Neuronal stem cell (in vitro differentiated cells): ENCODE measurements at regions not wholly inside any gene's neighbourhood (a gene's known extent, or its start where the extent isn't known, plus 50 kb on each side); places are given as distances from the start of the nearest gene placed in this dataset.

Source experiments
- DNase-seq: peaks from one replicate; pipeline ENCODE4 v3.0.0-alpha.2; 2013; ENCODE audit warnings: low spot score
- H2AFZ ChIP-seq: one replicate; pipeline ENCODE4 v1.6.1; 2013; ENCODE audit warnings: mild to moderate bottlenecking, low read length, inconsistent platforms
- H2AK5ac ChIP-seq: 2 replicates; pipeline ENCODE4 v1.6.1; 2013; ENCODE audit warnings: low read depth, mild to moderate bottlenecking, inconsistent platforms, low read length, moderate library complexity, mixed read lengths
- H2BK120ac ChIP-seq: 2 replicates; pipeline ENCODE4 v1.6.1; 2013; ENCODE audit warnings: low read depth, mild to moderate bottlenecking, inconsistent platforms, low read length, moderate library complexity, mixed read lengths
- H2BK12ac ChIP-seq: one replicate; pipeline ENCODE4 v1.6.1; 2013; ENCODE audit warnings: low read length, inconsistent platforms
- H2BK15ac ChIP-seq: 2 replicates; pipeline ENCODE4 v1.6.1; 2013; ENCODE audit warnings: mild to moderate bottlenecking, low read length, inconsistent platforms, mixed read lengths
- H2BK5ac ChIP-seq: one replicate; pipeline ENCODE4 v1.6.1; 2013; ENCODE audit warnings: inconsistent platforms, mild to moderate bottlenecking, low read length, moderate library complexity
- H3K14ac ChIP-seq: one replicate; pipeline ENCODE4 v1.6.1; 2013; ENCODE audit warnings: low read length, inconsistent platforms
- H3K18ac ChIP-seq: 2 replicates; pipeline ENCODE4 v1.6.1; 2013; ENCODE audit warnings: low read length, inconsistent platforms
- H3K23ac ChIP-seq: 2 replicates; pipeline ENCODE4 v1.6.1; 2013; ENCODE audit warnings: low read depth, mild to moderate bottlenecking, mixed read lengths, low read length, inconsistent platforms; ENCODE audit not compliant: poor library complexity
- H3K27ac ChIP-seq: replicated peaks from 3 replicates; pipeline ENCODE4 v1.5.1; 2013; ENCODE audit warnings: low read length, inconsistent platforms
- H3K27me3 ChIP-seq, 3 experiments: 2 replicates each; pipeline ENCODE4 v1.6.1; 2013; ENCODE audit warnings: low read length in 3 of 3, mild to moderate bottlenecking in 2 of 3, inconsistent platforms in 1 of 3, low read depth in 1 of 3, mixed read lengths in 1 of 3, moderate library complexity in 1 of 3; ENCODE audit not compliant: control insufficient read depth in 3 of 3, insufficient read depth in 3 of 3
- H3K36me3 ChIP-seq, 2 donors: replicated peaks in 1 of 2; 2 replicates each; pipeline ENCODE4 v1.6.1; 2013; ENCODE audit warnings: low read length in 2 of 2; ENCODE audit not compliant: control insufficient read depth in 2 of 2, insufficient read depth in 2 of 2
- H3K4ac ChIP-seq: 2 replicates; pipeline ENCODE4 v1.6.1; 2013; ENCODE audit warnings: inconsistent platforms, mild to moderate bottlenecking, low read length, moderate library complexity
- H3K4me1 ChIP-seq, 2 donors: 1 replicate in 1 of 2; 2 replicates in 1 of 2; pipeline ENCODE4 v1.6.1; 2013; ENCODE audit warnings: low read length in 2 of 2, low read depth in 1 of 2; ENCODE audit not compliant: control insufficient read depth in 2 of 2, insufficient read depth in 1 of 2
- H3K4me2 ChIP-seq: one replicate; pipeline ENCODE4 v1.6.1; 2013; ENCODE audit warnings: mild to moderate bottlenecking, low read length, inconsistent platforms; ENCODE audit not compliant: insufficient read depth, poor library complexity, severe bottlenecking
- H3K4me3 ChIP-seq, 2 donors: 2 replicates each; pipeline ENCODE4 v1.5.1; 2013; ENCODE audit warnings: low read length in 2 of 2, mild to moderate bottlenecking in 2 of 2, inconsistent platforms in 1 of 2, moderate library complexity in 1 of 2
- H3K79me1 ChIP-seq: one replicate; pipeline ENCODE4 v1.6.1; 2013; ENCODE audit warnings: low read depth, mild to moderate bottlenecking, inconsistent platforms, low read length, moderate library complexity
- H3K9ac ChIP-seq: one replicate; pipeline ENCODE4 v1.6.1; 2013; ENCODE audit warnings: mild to moderate bottlenecking, low read depth, low read length, inconsistent platforms; ENCODE audit not compliant: poor library complexity
- H3K9me3 ChIP-seq, 2 donors: replicated peaks in 1 of 2; 2 replicates each; pipeline versions ENCODE3 to v1.6.1; 2013; ENCODE audit warnings: low read length in 2 of 2, mild to moderate bottlenecking in 2 of 2, inconsistent platforms in 1 of 2, low read depth in 1 of 2, mixed read lengths in 1 of 2, moderate library complexity in 1 of 2; ENCODE audit not compliant: control insufficient read depth in 2 of 2, insufficient read depth in 1 of 2
- H4K8ac ChIP-seq: one replicate; pipeline ENCODE4 v1.6.1; 2013; ENCODE audit warnings: low read depth, mild to moderate bottlenecking, inconsistent platforms, low read length, moderate library complexity
- H4K91ac ChIP-seq: one replicate; pipeline ENCODE4 v1.6.1; 2013; ENCODE audit warnings: low read length, low read depth, mild to moderate bottlenecking, inconsistent platforms; ENCODE audit not compliant: poor library complexity
- WGBS, 2 donors: extraction: QIAGEN DNeasy Blood & Tissue Kit; methylation state at CpG; one replicate each; pipeline ENCODE4 v1.1.7; 2013; ENCODE audit warnings: missing lambda C conversion rate in 2 of 2, mixed read lengths in 1 of 2; ENCODE audit not compliant: insufficient read length in 2 of 2, insufficient replicate concordance in 1 of 2; ENCODE audit errors: extremely low coverage in 2 of 2; 5-methylcytosine and 5-hydroxymethylcytosine counted together

DNA sequence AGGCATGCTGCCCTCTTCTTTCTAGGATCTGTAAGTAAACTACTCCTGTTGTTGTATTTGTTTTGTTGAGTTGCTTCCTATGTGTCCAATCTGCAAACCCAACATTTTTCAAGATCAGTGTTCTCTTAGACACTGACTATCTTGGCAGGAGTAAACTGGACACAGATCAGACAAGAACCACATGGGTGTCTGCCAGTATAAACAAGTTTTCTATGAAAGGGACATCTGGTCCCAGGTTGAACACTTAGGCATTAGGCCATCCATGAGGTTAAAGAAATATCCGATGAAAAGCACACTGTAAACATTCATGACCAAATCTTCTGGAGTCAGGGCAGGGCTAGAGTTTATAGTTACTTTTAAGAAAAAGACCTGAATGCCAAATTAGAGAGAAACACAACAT lies 441.8 kb downstream of the NYAP2 start:
- H3K27ac ChIP-seq: no peak overlapping the region
- H3K14ac ChIP-seq: no peak overlapping the region
- no peak overlapping the region for H2BK5ac ChIP-seq
- H3K36me3 ChIP-seq: no peaks in the 10 kb centered on the region
- no peak overlapping the region for H2BK12ac ChIP-seq
- no peak for DNase-seq
- H3K18ac ChIP-seq: no peak overlapping the region
- H3K4me1 ChIP-seq: peaks cover 0 to 5% of the 10 kb centered on the region in 2 donors
- no peak overlapping the region for H2AK5ac ChIP-seq
- no CpG with 5 or more reads among the region's 1 CpG for WGBS, 2 donors
- H3K23ac ChIP-seq: no peak overlapping the region
- no peaks in the 10 kb centered on the region for H3K79me1 ChIP-seq
- no peak overlapping the region for H3K4me2 ChIP-seq
- H3K9me3 ChIP-seq: no peaks in the 10 kb centered on the region
- no peak overlapping the region for H3K4ac ChIP-seq
- no peak overlapping the region for H2BK120ac ChIP-seq
- H4K91ac ChIP-seq: no peak overlapping the region
- H2BK15ac ChIP-seq: no peak overlapping the region
- H2AFZ ChIP-seq: no peak overlapping the region
- H3K4me3 ChIP-seq: no peak overlapping the region
- H4K8ac ChIP-seq: no peak overlapping the region
- H3K27me3 ChIP-seq: no peaks in the 10 kb centered on the region
- H3K9ac ChIP-seq: no peak overlapping the region

DNA sequence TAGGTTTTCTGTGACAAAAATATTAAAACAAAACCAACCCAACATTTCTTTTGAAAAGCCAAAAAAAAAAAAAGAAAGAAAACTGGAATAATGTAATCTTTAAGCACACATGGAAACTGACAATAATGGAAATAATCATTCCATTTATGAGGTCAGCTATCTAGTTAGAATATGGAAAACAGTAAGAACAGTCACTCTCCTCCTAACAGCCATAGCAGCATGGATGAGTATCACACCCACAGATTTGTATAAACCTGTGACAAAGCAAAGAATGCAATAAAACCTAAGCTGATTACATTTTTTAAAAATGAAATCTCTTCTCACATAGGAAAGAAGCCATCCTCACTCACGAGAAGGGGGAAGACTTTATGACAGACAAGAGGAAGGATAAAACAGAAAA lies 437.8 kb downstream of the NYAP2 start:
- Histone ChIP-seq H4K91ac (no peak overlapping the region), H2AK5ac (no peak overlapping the region), H2BK120ac (no peak overlapping the region), H3K36me3 (no peaks in the 10 kb centered on the region), H2BK5ac (no peak overlapping the region), H3K79me1 (no peaks in the 10 kb centered on the region), H3K4me1 (no peaks in the 10 kb centered on the region), H3K9ac (no peak overlapping the region), H3K4ac (no peak overlapping the region), H3K9me3 (no peaks in the 10 kb centered on the region), H3K18ac (no peak overlapping the region), H2BK12ac (no peak overlapping the region), H4K8ac (no peak overlapping the region), H3K27me3 (no peaks in the 10 kb centered on the region), H3K4me3 (no peak overlapping the region), H3K14ac (no peak overlapping the region), H3K4me2 (no peak overlapping the region), H3K23ac (no peak overlapping the region), H2AFZ (no peak overlapping the region), H3K27ac (no peak overlapping the region), H2BK15ac (no peak overlapping the region)
- WGBS, 2 donors: no CpG with 5 or more reads among the region's 1 CpG
- no peak for DNase-seq

DNA sequence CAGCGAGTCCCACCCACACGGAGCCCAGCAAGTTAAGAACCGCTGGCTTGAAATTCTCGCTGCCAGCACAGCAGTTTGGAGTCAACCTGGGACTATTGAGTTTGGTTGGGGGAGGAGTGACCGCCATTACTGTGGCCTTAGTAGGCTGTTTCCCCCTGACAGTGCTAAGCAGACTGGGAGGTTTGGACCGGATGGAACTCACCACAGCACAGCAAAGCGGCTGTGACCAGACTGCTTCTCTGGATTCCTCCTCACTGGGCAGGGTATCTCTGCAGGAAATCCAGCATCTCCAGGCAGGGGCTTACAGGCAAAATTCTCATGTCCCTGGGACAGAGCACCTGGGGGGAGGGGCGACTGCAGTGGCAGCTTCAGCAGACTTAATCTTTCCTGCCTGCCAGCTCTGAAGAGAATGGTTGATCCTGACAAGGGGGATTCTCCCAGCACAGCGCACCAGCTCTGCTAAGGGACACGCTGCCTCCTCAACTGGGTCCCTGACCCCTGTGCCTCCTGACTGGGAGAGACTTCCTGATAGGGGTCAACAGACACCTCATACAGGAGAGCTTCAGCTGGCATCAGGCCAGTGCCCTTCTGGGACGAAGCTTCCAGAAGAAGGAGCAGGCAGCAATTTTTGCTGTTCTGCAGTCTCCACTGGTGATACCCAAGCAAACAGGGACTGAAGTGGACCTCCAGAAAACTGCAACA lies 425.4 kb downstream of the NYAP2 start:
- H4K91ac ChIP-seq: no peak overlapping the region
- no peak overlapping the region for H3K14ac ChIP-seq
- H2BK5ac ChIP-seq: no peak overlapping the region
- H3K18ac ChIP-seq: peak overlapping the region; percentile 55
- peaks cover 0 to 2% of the 10 kb centered on the region in 2 donors for H3K9me3 ChIP-seq
- H2AK5ac ChIP-seq: no peak overlapping the region
- DNase-seq: no peak
- H2BK15ac ChIP-seq: no peak overlapping the region
- no peaks in the 10 kb centered on the region for H3K27me3 ChIP-seq
- H3K36me3 ChIP-seq: no peaks in the 10 kb centered on the region
- H3K9ac ChIP-seq: no peak overlapping the region
- no peak overlapping the region for H4K8ac ChIP-seq
- no CpG with 5 or more reads among the region's 11 CpGs for WGBS, 2 donors
- H3K27ac ChIP-seq: no peak overlapping the region
- H2BK120ac ChIP-seq: no peak overlapping the region
- H3K79me1 ChIP-seq: no peaks in the 10 kb centered on the region
- H3K4ac ChIP-seq: no peak overlapping the region
- peaks cover 0 to 4% of the 10 kb centered on the region in 2 donors for H3K4me1 ChIP-seq
- no peak overlapping the region for H3K23ac ChIP-seq
- no peak overlapping the region for H3K4me3 ChIP-seq
- peak overlapping the region; percentile 63 for H2BK12ac ChIP-seq
- H2AFZ ChIP-seq: peak overlapping the region; percentile 72
- no peak overlapping the region for H3K4me2 ChIP-seq

DNA sequence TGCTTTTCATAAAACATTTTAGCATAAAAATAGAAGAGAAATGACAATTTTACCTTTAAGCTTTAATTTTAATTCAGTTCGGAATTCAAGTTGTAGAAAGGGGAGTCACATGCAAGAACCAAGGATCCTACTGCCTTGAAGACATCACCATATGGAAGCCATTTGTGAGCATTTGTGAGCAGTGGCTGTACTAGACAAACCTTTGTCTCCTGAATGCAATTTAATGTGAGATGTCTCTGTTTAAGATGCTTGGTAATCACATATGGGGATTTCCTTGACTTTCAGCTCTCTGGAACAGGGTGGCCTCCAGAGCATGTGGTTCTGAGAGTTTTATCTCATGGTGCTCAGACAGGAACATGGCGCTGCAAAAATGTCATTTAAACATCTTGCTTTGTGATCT lies 421.8 kb downstream of the NYAP2 start:
- H3K9me3 ChIP-seq: no peaks in the 10 kb centered on the region
- H3K4me3 ChIP-seq: no peak overlapping the region
- no peak overlapping the region for H3K18ac ChIP-seq
- no peak overlapping the region for H2BK15ac ChIP-seq
- H2BK5ac ChIP-seq: no peak overlapping the region
- H2AK5ac ChIP-seq: no peak overlapping the region
- H3K23ac ChIP-seq: no peak overlapping the region
- no CpG with 5 or more reads among the region's 2 CpGs for WGBS, 2 donors
- no peak overlapping the region for H4K8ac ChIP-seq
- peaks cover 0 to 4% of the 10 kb centered on the region in 2 donors for H3K4me1 ChIP-seq
- DNase-seq: no peak
- no peak overlapping the region for H2AFZ ChIP-seq
- no peaks in the 10 kb centered on the region for H3K36me3 ChIP-seq
- H3K14ac ChIP-seq: no peak overlapping the region
- no peaks in the 10 kb centered on the region for H3K27me3 ChIP-seq
- no peak overlapping the region for H3K4ac ChIP-seq
- H4K91ac ChIP-seq: no peak overlapping the region
- H3K27ac ChIP-seq: no peak overlapping the region
- no peak overlapping the region for H3K4me2 ChIP-seq
- H3K79me1 ChIP-seq: no peaks in the 10 kb centered on the region
- no peak overlapping the region for H3K9ac ChIP-seq
- no peak overlapping the region for H2BK120ac ChIP-seq
- H2BK12ac ChIP-seq: no peak overlapping the region
